NCI-H2107 (cell line): ENCODE measurements at regions not wholly inside any gene's neighbourhood (a gene's known extent, or its start where the extent isn't known, plus 50 kb on each side); places are given as distances from the start of the nearest gene placed in this dataset.

ENCODE experiments used
- DNase-seq: peaks from one replicate; lab custom pipeline; 2025; lab: John Stamatoyannopoulos, UW

GRCh38 chr13:100940658-100941057 is 266.1 kb upstream of the TMTC4 start:
- no peak for DNase-seq

- no peak for DNase-seq
Observed at GRCh38 chr13:100933841-100934240, 259.2 kb upstream of the TMTC4 start.

GRCh38 chr13:100922599-100922998 is 248.0 kb upstream of the TMTC4 start:
- no peak for DNase-seq

GRCh38 chr13:100921139-100921538 is 246.5 kb upstream of the TMTC4 start:
- DNase-seq: no peak

- DNase-seq: no peak
Observed at GRCh38 chr13:100917011-100917410, 242.4 kb upstream of the TMTC4 start.

GRCh38 chr13:100913143-100913542 is 238.5 kb upstream of the TMTC4 start:
- no peak for DNase-seq

GRCh38 chr13:100904293-100904976 is 229.8 kb upstream of the TMTC4 start:
- DNase-seq: no peak

- DNase-seq: no peak
Observed at GRCh38 chr13:100899720-100900316, 225.2 kb upstream of the TMTC4 start.

- no peak for DNase-seq
Observed at GRCh38 chr13:100898431-100898830, 223.8 kb upstream of the TMTC4 start.

GRCh38 chr13:100895651-100896050 is 221.1 kb upstream of the TMTC4 start:
- DNase-seq: no peak

GRCh38 chr13:100892981-100893380 is 218.4 kb upstream of the TMTC4 start:
- no peak for DNase-seq

GRCh38 chr13:100890645-100891044 is 216.1 kb upstream of the TMTC4 start:
- DNase-seq: no peak

GRCh38 chr13:100887729-100888151 is 213.1 kb upstream of the TMTC4 start:
- DNase-seq: no peak

- no peak for DNase-seq
Observed at GRCh38 chr13:100883453-100883852, 208.9 kb upstream of the TMTC4 start.

- no peak for DNase-seq
Observed at GRCh38 chr13:100881291-100881864, 206.8 kb upstream of the TMTC4 start.

GRCh38 chr13:100880166-100880565 is 205.6 kb upstream of the TMTC4 start:
- no peak for DNase-seq

- no peak for DNase-seq
Observed at GRCh38 chr13:100879255-100879654, 204.7 kb upstream of the TMTC4 start.

GRCh38 chr13:100876044-100876403 is 201.4 kb upstream of the TMTC4 start:
- no peak for DNase-seq

- no peak for DNase-seq
Observed at GRCh38 chr13:100875392-100876043, 200.9 kb upstream of the TMTC4 start.

GRCh38 chr13:100872761-100873160 is 198.2 kb upstream of the TMTC4 start:
- DNase-seq: no peak

GRCh38 chr13:100870898-100871297 is 196.3 kb upstream of the TMTC4 start:
- no peak for DNase-seq

- DNase-seq: no peak
Observed at GRCh38 chr13:100860866-100861265, 186.3 kb upstream of the TMTC4 start.

GRCh38 chr13:100859861-100860260 is 185.3 kb upstream of the TMTC4 start:
- DNase-seq: no peak
